GM12878 (cell line): ENCODE measurements at regions not wholly inside any gene's neighbourhood (a gene's known extent, or its start where the extent isn't known, plus 50 kb on each side); places are given as distances from the start of the nearest gene placed in this dataset.
A peak's percentile ranks its signal among the peaks of the same experiment; 100 is the strongest.

Experiments
- ATAC-seq: fragments of 200-7000 bp; cut with Tn5 transposase; 3 replicates; pipeline ENCODE4 v1.9.1; 2020; ENCODE audit warnings: mild to moderate bottlenecking, moderate library complexity
- BruUV-seq: library from RNA; stranded (reverse); fragments of 400-500 nt; replicated peaks from 2 replicates; lab custom pipeline; 2021; lab: Mats Ljungman, UMichigan
- CTCF ChIA-PET: fragments of 300-600 bp; sonication (Branson Sonifier 250); formaldehyde crosslinking; extraction: SDS; loops from one replicate; lab custom pipeline; 2021; ENCODE audit warnings: inconsistent platforms; lab: Yijun Ruan, JAX
- POLR2A ChIA-PET: fragments of 350-600 bp; formaldehyde crosslinking; extraction: SDS; loops from one replicate; lab custom pipeline; 2021; ENCODE audit warnings: inconsistent platforms; lab: Charles Lee
- RAD21 ChIA-PET: fragments of 300-600 bp; sonication (Branson Sonifier 250); formaldehyde crosslinking; loops from one replicate; lab custom pipeline; 2023; ENCODE audit warnings: antibody characterized with exemption; ENCODE audit not compliant: unreplicated experiment; lab: Charles Lee
- SMC1A ChIA-PET: fragments of 300-600 bp; sonication (Branson Sonifier 250); formaldehyde crosslinking; loops from one replicate; lab custom pipeline; 2023; ENCODE audit not compliant: unreplicated experiment, uncharacterized antibody; lab: Charles Lee
- DNase-seq: peaks from one replicate; pipeline ENCODE4 v3.0.0-alpha.2; 2011; ENCODE audit warnings: low read depth, low spot score
- FAIRE-seq: peaks from 3 replicates; lab custom pipeline; 2011; peaks lifted over from hg19 to GRCh38; lab: Jason Lieb, UNC
- H2AFZ ChIP-seq: 2 replicates; pipeline ENCODE4 v1.6.0; 2011; ENCODE audit warnings: low read depth, low read length, control low read depth; ENCODE audit not compliant: control insufficient read depth
- H3K27ac ChIP-seq: 2 replicates; pipeline ENCODE4 v1.5.1; 2011; ENCODE audit warnings: control low read depth; ENCODE audit not compliant: control insufficient read depth, insufficient read depth
- H3K27me3 ChIP-seq, 2 experiments: replicated peaks in 1 of 2; 2 replicates each; pipeline versions ENCODE4 v1.6.0 to v1.6.1; 2011; ENCODE audit warnings: low read length in 1 of 2; ENCODE audit not compliant: control insufficient read depth in 2 of 2, insufficient read depth in 2 of 2
- H3K36me3 ChIP-seq, 2 experiments: 2 replicates each; pipeline ENCODE4 v1.5.1; 2011; ENCODE audit warnings: low read length in 1 of 2; ENCODE audit not compliant: control insufficient read depth in 2 of 2, insufficient read depth in 2 of 2
- H3K4me1 ChIP-seq: 2 replicates; pipeline ENCODE4 v1.6.1; 2011; ENCODE audit warnings: mild to moderate bottlenecking, low read length, moderate library complexity, mixed read lengths; ENCODE audit not compliant: control insufficient read depth, insufficient read depth
- H3K4me2 ChIP-seq: 2 replicates; pipeline ENCODE4 v1.6.0; 2011; ENCODE audit warnings: control low read depth; ENCODE audit not compliant: control insufficient read depth, insufficient read depth
- H3K4me3 ChIP-seq: fragments of 200-600 bp; sonication (generic); 2 replicates; pipeline ENCODE4 v1.5.1; 2016
- H3K79me2 ChIP-seq: 2 replicates; pipeline ENCODE4 v1.6.0; 2011; ENCODE audit warnings: low read length; ENCODE audit not compliant: control insufficient read depth, insufficient read depth
- H3K9ac ChIP-seq: 2 replicates; pipeline ENCODE4 v1.8.0; 2011; ENCODE audit warnings: low read length, control low read depth, mixed read lengths; ENCODE audit not compliant: control insufficient read depth, insufficient read depth
- H3K9me3 ChIP-seq: replicated peaks from 3 replicates; pipeline ENCODE4 v1.5.1; 2011; ENCODE audit warnings: mild to moderate bottlenecking, low read length; ENCODE audit not compliant: control insufficient read depth, insufficient read depth
- H4K20me1 ChIP-seq: 2 replicates; pipeline ENCODE4 v1.6.0; 2011; ENCODE audit not compliant: control insufficient read depth, insufficient read depth
- BACH1 ChIP-seq: fragments of 450-650 bp; IDR thresholded peaks from 2 replicates; pipeline ENCODE4 v1.6.1; 2017; ENCODE audit warnings: mild to moderate bottlenecking, borderline replicate concordance
- CBX5 ChIP-seq: sonication (generic); IDR thresholded peaks from 2 replicates; pipeline ENCODE4 v1.6.1; 2016; ENCODE audit warnings: low read depth, moderate library complexity, mild to moderate bottlenecking, inconsistent platforms
- DPF2 ChIP-seq: fragments of 450-650 bp; IDR thresholded peaks from 2 replicates; pipeline ENCODE4 v1.6.1; 2017; ENCODE audit warnings: mild to moderate bottlenecking
- EGR1 ChIP-seq, 2 experiments: IDR thresholded peaks; 1 replicate in 1 of 2; 2 replicates in 1 of 2; pipeline ENCODE4 v1.6.1; 2011 to 2012; ENCODE audit warnings: low read depth in 2 of 2, low read length in 2 of 2, borderline replicate concordance in 1 of 2, mild to moderate bottlenecking in 1 of 2, moderate library complexity in 1 of 2
- FOXK2 ChIP-seq: fragments of 450-650 bp; IDR thresholded peaks from 2 replicates; pipeline ENCODE4 v1.6.1; 2017; ENCODE audit warnings: mild to moderate bottlenecking, moderate library complexity
- GABPA ChIP-seq: IDR thresholded peaks from 2 replicates; pipeline ENCODE4 v1.6.1; 2014; ENCODE audit warnings: antibody characterized with exemption, low read depth, mild to moderate bottlenecking, inconsistent platforms
- IKZF2 ChIP-seq, 2 experiments: fragments of 450-650 bp; IDR thresholded peaks; 2 replicates each; pipeline ENCODE4 v1.6.1; 2017; ENCODE audit warnings: mild to moderate bottlenecking in 2 of 2, moderate library complexity in 2 of 2
- IRF4 ChIP-seq: IDR thresholded peaks from 2 replicates; pipeline ENCODE4 v1.6.1; 2011; ENCODE audit warnings: low read depth, low read length
- MEF2A ChIP-seq: IDR thresholded peaks from 2 replicates; pipeline ENCODE4 v1.6.1; 2011; ENCODE audit warnings: low read depth, mild to moderate bottlenecking, low read length, moderate library complexity; ENCODE audit not compliant: insufficient read depth
- NFIC ChIP-seq: IDR thresholded peaks from 2 replicates; pipeline ENCODE4 v1.6.1; 2012; ENCODE audit warnings: low read depth, mild to moderate bottlenecking, inconsistent platforms, low read length, moderate library complexity
- RUNX3 ChIP-seq: IDR thresholded peaks from 2 replicates; pipeline ENCODE4 v1.6.1; 2012; ENCODE audit warnings: low read length, inconsistent platforms
- USF2 ChIP-seq: IDR thresholded peaks from 2 replicates; pipeline ENCODE4 v1.6.1; 2011; ENCODE audit warnings: low read depth, low read length, improper control_type of control experiment, borderline replicate concordance
- ZBTB40 ChIP-seq: fragments of 450-650 bp; IDR thresholded peaks from 2 replicates; pipeline ENCODE4 v1.6.1; 2016; ENCODE audit warnings: mild to moderate bottlenecking, moderate library complexity, borderline replicate concordance
- WGBS: methylation state at CpG from one replicate; pipeline ENCODE4 v1.1.6; 2016; ENCODE audit warnings: low lambda C conversion rate; ENCODE audit not compliant: insufficient replicate concordance, insufficient coverage; ENCODE audit errors: missing lambda C conversion rate; 5-methylcytosine and 5-hydroxymethylcytosine counted together
- in situ Hi-C: fragments of 300-500 bp; cut with MboI; formaldehyde crosslinking; loops from 9 replicates; pipeline ENCODE4 v1.14.3; 2018; ENCODE audit warnings: mixed read lengths
- intact Hi-C: fragments of 100-400 bp; cut with micrococcal nuclease; formaldehyde crosslinking; loops from one replicate; pipeline ENCODE4 v1.14.2; 2022; ENCODE audit not compliant: unreplicated experiment

- ChIA-PET RAD21 (no interaction called here), POLR2A (interaction anchor here (0.6 kb wide), 1 partner anchor 1626 kb away, joined by 3 read pairs; no protein-coding TSS in a partner anchor), SMC1A (no interaction called here), CTCF (interaction anchor here (1.0 to 1.5 kb wide), 2 partner anchors 9 to 12 kb away, joined by 3 to 4 read pairs; no protein-coding TSS in a partner anchor)
- no peak overlapping the region for H3K4me3 ChIP-seq
- H3K9ac ChIP-seq, result no peak overlapping the region
- H4K20me1 ChIP-seq, result no peaks in the 10 kb centered on the region
- H3K27ac ChIP-seq, result no peak overlapping the region
- DNase-seq, result no peak
- intact Hi-C loops, result no loop called here
- H3K9me3 ChIP-seq, result no peaks in the 10 kb centered on the region
- H3K79me2 ChIP-seq, result no peaks in the 10 kb centered on the region
- H3K27me3 ChIP-seq, result no peaks in the 10 kb centered on the region
- no peak overlapping the region; the same call in 1 of the 2 replicates for H2AFZ ChIP-seq
- TF ChIP-seq RUNX3 (peak; percentile 61), DPF2 (no peak), NFIC (peak; percentile 57), MEF2A (peak; percentile 74; the same call in 1 of the 2 replicates)
- in situ Hi-C loops, result no loop called here
- no peak for ATAC-seq
- no TSS peak for BruUV-seq
- no peak for FAIRE-seq
- no peaks in the 10 kb centered on the region for H3K36me3 ChIP-seq
- H3K4me2 ChIP-seq, result no peak overlapping the region
- WGBS, result 63% methylated on average over 3 of the region's 3 CpGs
- H3K4me1 ChIP-seq, result 0 out of 2 replicates have a peak, but pooled peaks cover 3% of the 10 kb centered on the region
Measured at GRCh38 chr13:46953331-46953730, 56.5 kb upstream of the HTR2A start.

- Histone ChIP-seq H3K27ac (no peak overlapping the region), H4K20me1 (no peaks in the 10 kb centered on the region), H3K4me2 (no peak overlapping the region), H3K79me2 (no peaks in the 10 kb centered on the region), H3K4me3 (no peak overlapping the region), H2AFZ (no peak overlapping the region), H3K4me1 (0 out of 2 replicates have a peak, but pooled peaks cover 3% of the 10 kb centered on the region), H3K36me3 (no peaks in the 10 kb centered on the region), H3K9me3 (no peaks in the 10 kb centered on the region; the same call in 2 of the 3 replicates), H3K9ac (no peak overlapping the region), H3K27me3 (no peaks in the 10 kb centered on the region)
- FAIRE-seq, result no peak
- RAD21 ChIA-PET, result interaction anchor here (0.6 kb wide), 1 partner anchor 1462 kb away, joined by 3 read pairs; no protein-coding TSS in a partner anchor
- POLR2A ChIA-PET, result no interaction called here
- no peak for ATAC-seq
- intact Hi-C loops (no loop called here), in situ Hi-C loops (no loop called here)
- no peak for DNase-seq
- BruUV-seq, result no TSS peak
- WGBS, result 58% methylated on average over 6 of the region's 6 CpGs
- SMC1A ChIA-PET, result interaction anchor here (0.6 kb wide), 1 partner anchor 399 kb away, joined by 3 read pairs; no protein-coding TSS in a partner anchor
- CTCF ChIA-PET, result no interaction called here
- TF ChIP-seq IKZF2 (IDR thresholded peaks at IDR 0.05) (no peak), BACH1 (no peak), FOXK2 (no peak), MEF2A (no peak), EGR1 (IDR thresholded peaks at IDR 0.05; ENCODE audit: borderline replicate concordance in 1 of 2, low read depth in 2 of 2, low read length in 2 of 2) (no peak), USF2 (no peak), ZBTB40 (no peak), IRF4 (no peak), CBX5 (no peak), GABPA (no peak)
Measured at GRCh38 chr13:46951516-46951915, 54.7 kb upstream of the HTR2A start.
